K562 (cell line): ENCODE measurements at regions not wholly inside any gene's neighbourhood (a gene's known extent, or its start where the extent isn't known, plus 50 kb on each side); places are given as distances from the start of the nearest gene placed in this dataset.

Experiments
- ATAC-seq: fragments of 200-7000 bp; cut with Tn5 transposase; 3 replicates; pipeline ENCODE4 v1.9.1; 2020; ENCODE audit warnings: moderate library complexity
- BruUV-seq: library from RNA; stranded (reverse); fragments of 400-500 nt; replicated peaks from 2 replicates; lab custom pipeline; 2021; lab: Mats Ljungman, UMichigan
- CTCF ChIA-PET: fragments of 300-600 bp; formaldehyde crosslinking; extraction: SDS; loops from one replicate; lab custom pipeline; 2021; ENCODE audit warnings: low intra/inter-chr PET ratio; lab: Yijun Ruan, JAX
- POLR2A ChIA-PET: fragments of 300-600, 350-650 bp; sonication (Branson Sonifier 250); formaldehyde crosslinking; extraction: SDS; loops from one replicate; lab custom pipeline; 2021; ENCODE audit warnings: antibody characterized with exemption, inconsistent platforms; lab: Yijun Ruan, JAX
- DNase-seq, 4 experiments: peaks; one replicate each; pipeline versions ENCODE4 v3.0.0 to v3.0.0-alpha.2; 2011 to 2018; ENCODE audit warnings: low spot score in 3 of 4, mixed read lengths in 3 of 4; ENCODE audit errors: extremely low read depth in 1 of 4
- FAIRE-seq: peaks from 2 replicates; lab custom pipeline; 2011; peaks lifted over from hg19 to GRCh38; lab: Jason Lieb, UNC
- H2AFZ ChIP-seq: 2 replicates; pipeline ENCODE4 v1.6.0; 2011; ENCODE audit warnings: low read depth, low read length, control low read depth, inconsistent platforms
- H3K27ac ChIP-seq: fragments of 200-600 bp; 3 replicates; pipeline ENCODE4 v1.8.0; 2011; ENCODE audit warnings: low read depth, mild to moderate bottlenecking, control low read depth, inconsistent platforms, low read length, moderate library complexity, mixed read lengths; ENCODE audit errors: extremely low read depth
- H3K27me3 ChIP-seq, 2 experiments: fragments of 300-600 bp in 1 of 2; 2 replicates in 1 of 2; 3 replicates in 1 of 2; pipeline versions ENCODE4 v1.6.0 to v1.8.0; 2011; ENCODE audit warnings: inconsistent platforms in 2 of 2, low read length in 2 of 2, mild to moderate bottlenecking in 1 of 2, mixed read lengths in 1 of 2, moderate library complexity in 1 of 2; ENCODE audit not compliant: control insufficient read depth in 2 of 2, insufficient read depth in 2 of 2
- H3K36me3 ChIP-seq: fragments of 300-600 bp; 3 replicates; pipeline ENCODE4 v1.8.0; 2011; ENCODE audit warnings: mild to moderate bottlenecking, low read length, inconsistent platforms; ENCODE audit not compliant: control insufficient read depth, insufficient read depth
- H3K4me1 ChIP-seq, 2 experiments: fragments of 200-600 bp in 1 of 2; replicated peaks in 1 of 2; 2 replicates in 1 of 2; 3 replicates in 1 of 2; pipeline versions ENCODE4 v1.5.1 to v1.8.0; 2011; ENCODE audit warnings: inconsistent platforms in 2 of 2, low read length in 2 of 2, mild to moderate bottlenecking in 1 of 2, mixed read lengths in 1 of 2, moderate library complexity in 1 of 2; ENCODE audit not compliant: control insufficient read depth in 2 of 2, insufficient read depth in 2 of 2
- H3K4me2 ChIP-seq: 2 replicates; pipeline ENCODE4 v1.6.1; 2011; ENCODE audit warnings: low read length, control low read depth, inconsistent platforms, mixed read lengths; ENCODE audit not compliant: insufficient read depth
- H3K4me3 ChIP-seq: fragments of 200-600 bp; sonication (generic), shearing (Covaris generic); 2 replicates; pipeline ENCODE4 v1.5.1; 2016; ENCODE audit warnings: control low read depth, inconsistent platforms
- H3K79me2 ChIP-seq: fragments of 200-600 bp; 3 replicates; pipeline ENCODE4 v1.8.0; 2011; ENCODE audit warnings: low read length, inconsistent platforms; ENCODE audit not compliant: control insufficient read depth, insufficient read depth
- H3K9ac ChIP-seq, 2 experiments: 2 replicates each; pipeline versions ENCODE4 v1.6.0 to v1.6.1; 2011; ENCODE audit warnings: low read depth in 2 of 2, low read length in 2 of 2, control low read depth in 1 of 2, inconsistent platforms in 1 of 2, mild to moderate bottlenecking in 1 of 2, mixed read lengths in 1 of 2; ENCODE audit not compliant: insufficient read depth in 1 of 2
- H3K9me1 ChIP-seq: one replicate; pipeline ENCODE4 v1.6.0; 2011; ENCODE audit warnings: inconsistent platforms, mild to moderate bottlenecking, low read length, moderate library complexity; ENCODE audit not compliant: control insufficient read depth, insufficient read depth
- H3K9me3 ChIP-seq: replicated peaks from 2 replicates; pipeline ENCODE4 v1.5.1; 2011; ENCODE audit warnings: low read depth, low read length, inconsistent platforms; ENCODE audit not compliant: control insufficient read depth, insufficient read depth
- H4K20me1 ChIP-seq: replicated peaks from 2 replicates; pipeline ENCODE4 v1.6.1; 2011; ENCODE audit warnings: low read length, inconsistent platforms, mixed read lengths; ENCODE audit not compliant: control insufficient read depth, insufficient read depth
- JUND ChIP-seq, 2 experiments: IDR thresholded peaks; 2 replicates in 1 of 2; 3 replicates in 1 of 2; pipeline ENCODE4 v1.6.1; 2011; ENCODE audit warnings: borderline replicate concordance in 2 of 2, low read depth in 2 of 2, low read length in 2 of 2, improper control_type of control experiment in 1 of 2, missing biosample characterization in 1 of 2, missing genetic modification characterization in 1 of 2, missing genetic modification reagents in 1 of 2
- LCOR ChIP-seq: sonication (generic); formaldehyde crosslinking; IDR thresholded peaks from 2 replicates; pipeline ENCODE4 v1.8.0; 2022; ENCODE audit warnings: mild to moderate bottlenecking, missing genetic modification reagents
- NFIC ChIP-seq: fragments of 450-650 bp; IDR thresholded peaks from 2 replicates; pipeline ENCODE4 v1.6.1; 2017; ENCODE audit warnings: mild to moderate bottlenecking, inconsistent platforms
- RAD21 ChIP-seq, 2 experiments: fragments of 250-450 bp in 1 of 2; fragments of 450-650 bp in 1 of 2; sonication (Bioruptor Pico) in 1 of 2; formaldehyde crosslinking in 1 of 2; IDR thresholded peaks in 1 of 2; conservative IDR thresholded peaks in 1 of 2; 2 replicates each; pipeline versions ENCODE4 v1.4.0 to v1.8.0; 2020 to 2022; ENCODE audit warnings: mild to moderate bottlenecking in 2 of 2, moderate library complexity in 1 of 2
- ZBTB9 ChIP-seq: fragments of 450-650 bp; formaldehyde crosslinking; IDR thresholded peaks from 2 replicates; pipeline ENCODE4 v1.4.0; 2020; ENCODE audit warnings: mild to moderate bottlenecking, moderate library complexity
- ZNF282 ChIP-seq: sonication (generic); formaldehyde crosslinking; IDR thresholded peaks from 2 replicates; pipeline ENCODE4 v1.8.1; 2023; ENCODE audit warnings: missing genetic modification reagents
- WGBS: fragments of 100-300 bp; shearing (Covaris generic); methylation state at CpG from one replicate; pipeline ENCODE4 v1.1.6; 2016; ENCODE audit warnings: low coverage, mixed read lengths; ENCODE audit not compliant: insufficient coverage; ENCODE audit errors: missing lambda C conversion rate; 5-methylcytosine and 5-hydroxymethylcytosine counted together
- in situ Hi-C: fragments of 300-500 bp; cut with MboI; formaldehyde crosslinking; loops from 4 replicates; pipeline ENCODE4 v1.15.0; 2018; ENCODE audit warnings: inconsistent platforms, mixed read lengths
- intact Hi-C: fragments of 100-400 bp; cut with micrococcal nuclease; formaldehyde crosslinking; loops from 2 replicates; pipeline ENCODE4 v1.14.2; 2022

GRCh38 chr13:105737688-105738087, 797.8 kb downstream of the EFNB2 start:
- DNase-seq (no peak), FAIRE-seq (no peak), ATAC-seq (no peak)
- no peaks in the 10 kb centered on the region for H4K20me1 ChIP-seq
- H3K4me1 ChIP-seq, result no peaks in the 10 kb centered on the region
- CTCF ChIA-PET, result no interaction called here
- no peaks in the 10 kb centered on the region for H3K36me3 ChIP-seq
- in situ Hi-C loops, result no loop called here
- H3K4me3 ChIP-seq, result no peak overlapping the region
- intact Hi-C loops, result no loop called here
- H3K79me2 ChIP-seq, result no peaks in the 10 kb centered on the region
- no peak overlapping the region for H3K27ac ChIP-seq
- no peaks in the 10 kb centered on the region for H3K27me3 ChIP-seq
- no peak overlapping the region for H3K4me2 ChIP-seq
- H3K9me3 ChIP-seq, result no peaks in the 10 kb centered on the region
- H3K9ac ChIP-seq, result no peak overlapping the region
- WGBS, result 0% methylated on average over 1 of the region's 1 CpG
- BruUV-seq, result no TSS peak
- TF ChIP-seq ZBTB9, result no peak
- no peak for TF ChIP-seq ZNF282 (CRISPR knock-in tag)
- no peak for TF ChIP-seq RAD21 (CRISPR knock-in tag; conservative IDR thresholded peaks at IDR 0.05 in 1 of 2, IDR thresholded peaks at IDR 0.05 in 1 of 2)
- TF ChIP-seq LCOR (CRISPR knock-in tag), result no peak
- TF ChIP-seq NFIC, result no peak
- no peak for TF ChIP-seq JUND (IDR thresholded peaks at IDR 0.05; ENCODE audit: borderline replicate concordance, low read depth, low read length)
- no peak for TF ChIP-seq JUND (tag; IDR thresholded peaks at IDR 0.05; ENCODE audit: borderline replicate concordance, low read depth, low read length)
- POLR2A ChIA-PET, result no interaction called here
- no peak overlapping the region for H2AFZ ChIP-seq
- H3K9me1 ChIP-seq, result no peaks in the 10 kb centered on the region
